NCI-H128 (cell line): ENCODE measurements at regions not wholly inside any gene's neighbourhood (a gene's known extent, or its start where the extent isn't known, plus 50 kb on each side); places are given as distances from the start of the nearest gene placed in this dataset.

Source experiments
- DNase-seq: peaks from one replicate; lab custom pipeline; 2025; ENCODE audit not compliant: unreplicated experiment; lab: John Stamatoyannopoulos, UW

DNA sequence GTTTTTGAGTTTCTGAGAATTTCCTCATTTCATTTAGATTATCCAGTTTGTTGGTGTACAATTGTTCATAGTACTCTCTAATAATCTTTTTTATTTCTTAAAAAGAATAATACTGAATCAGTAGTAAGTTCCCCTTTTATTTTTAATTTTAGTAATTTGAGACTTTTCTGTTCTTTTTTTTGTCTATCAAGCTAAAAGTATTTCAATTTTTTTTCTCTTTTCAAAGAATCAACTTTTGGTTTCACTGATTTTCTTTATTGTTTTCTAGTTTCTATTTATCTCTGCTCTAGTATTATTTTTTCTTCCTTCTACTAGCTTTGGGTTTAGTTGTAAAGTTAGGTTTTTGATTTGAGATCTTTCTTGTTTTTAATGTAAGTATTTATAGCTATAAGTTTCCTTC, 60.6 kb upstream of the ARL15 start:
- no peak for DNase-seq

DNA sequence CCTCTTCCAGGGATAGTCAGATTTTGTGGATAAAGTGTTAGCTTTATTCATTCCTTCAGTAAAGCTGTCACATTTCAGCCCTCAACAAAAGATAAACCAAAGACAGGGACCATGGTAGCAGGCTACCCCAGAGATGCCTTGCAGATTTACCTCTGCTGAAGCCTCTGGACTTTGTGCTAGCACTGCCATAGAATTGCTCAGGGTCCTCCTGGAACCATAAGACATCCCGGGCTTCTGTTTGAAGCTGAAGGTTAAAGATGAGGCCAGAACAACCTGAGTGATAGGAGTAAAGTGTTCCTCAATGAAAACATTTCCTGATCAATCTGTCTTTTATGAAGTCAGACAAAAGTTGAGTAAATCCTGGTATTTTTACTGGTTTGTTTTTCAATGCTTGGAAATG, 57.5 kb upstream of the ARL15 start:
- no peak for DNase-seq

DNA sequence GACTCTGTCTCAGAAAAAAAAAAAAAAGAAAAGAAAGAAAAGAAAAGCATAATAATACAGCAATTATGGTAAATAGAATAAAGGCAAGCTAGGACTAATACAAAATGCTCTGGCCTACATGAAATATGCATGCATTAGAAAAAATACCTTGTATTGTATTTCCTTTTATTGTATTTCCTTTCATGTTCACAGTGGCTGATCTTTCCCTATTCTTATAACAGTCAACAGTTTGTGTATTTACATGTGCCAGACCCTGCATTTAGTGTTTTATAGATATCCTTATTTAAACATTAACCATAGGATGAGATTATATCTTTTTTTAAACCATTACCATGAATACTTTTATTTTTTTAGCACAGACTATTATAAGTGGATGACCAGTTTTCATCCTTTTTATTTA, 56.3 kb upstream of the ARL15 start:
- DNase-seq = no peak

DNA sequence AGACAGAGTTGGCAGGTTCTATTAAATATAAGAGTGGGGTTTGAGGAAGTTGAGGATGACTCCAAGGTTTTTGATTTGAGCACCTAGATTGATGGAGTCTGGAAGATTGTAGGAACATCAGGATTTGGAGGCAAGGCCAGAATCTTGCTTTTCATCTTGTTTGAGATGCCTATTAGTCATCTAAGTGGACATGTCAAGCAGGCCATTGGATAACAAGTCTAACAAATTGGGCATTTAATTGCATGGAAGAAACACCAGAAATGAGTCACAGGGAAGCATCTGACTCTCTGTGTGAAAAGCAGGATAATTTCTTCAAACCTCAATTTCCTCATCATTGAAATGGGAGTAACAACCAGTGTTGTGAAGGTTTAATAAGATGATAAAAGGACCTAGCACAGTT, 53.3 kb upstream of the ARL15 start:
- no peak for DNase-seq

DNA sequence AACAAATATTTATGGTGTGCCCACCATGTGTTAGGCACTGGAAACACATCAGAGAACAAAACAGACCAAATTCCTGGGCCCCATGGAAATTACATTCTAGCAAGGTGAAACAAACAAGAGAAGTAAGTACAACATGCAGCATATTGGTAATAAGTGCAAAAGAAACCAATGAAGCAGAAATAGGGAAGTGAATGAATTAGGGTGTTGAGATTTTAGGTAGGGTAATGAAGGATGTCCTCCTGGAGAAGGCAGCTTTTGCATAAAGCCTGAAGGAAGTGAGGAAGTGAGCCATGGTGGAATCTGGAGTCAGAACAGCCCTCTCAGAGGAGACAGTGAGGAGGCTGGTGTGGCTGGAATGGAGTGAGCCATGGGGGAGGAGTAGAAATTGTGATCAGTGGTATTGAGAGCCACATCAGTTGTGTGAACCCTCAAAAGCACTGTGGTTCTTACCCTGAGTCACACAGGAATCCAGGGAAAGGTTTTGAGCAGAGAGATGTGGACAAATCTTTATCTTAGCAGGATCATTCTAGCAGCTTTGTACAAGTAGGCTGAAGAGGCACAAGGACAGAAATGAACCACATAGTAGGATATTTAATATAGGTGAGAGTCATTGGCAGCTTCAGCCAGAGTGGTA, 52.7 kb upstream of the ARL15 start:
- no peak for DNase-seq

DNA sequence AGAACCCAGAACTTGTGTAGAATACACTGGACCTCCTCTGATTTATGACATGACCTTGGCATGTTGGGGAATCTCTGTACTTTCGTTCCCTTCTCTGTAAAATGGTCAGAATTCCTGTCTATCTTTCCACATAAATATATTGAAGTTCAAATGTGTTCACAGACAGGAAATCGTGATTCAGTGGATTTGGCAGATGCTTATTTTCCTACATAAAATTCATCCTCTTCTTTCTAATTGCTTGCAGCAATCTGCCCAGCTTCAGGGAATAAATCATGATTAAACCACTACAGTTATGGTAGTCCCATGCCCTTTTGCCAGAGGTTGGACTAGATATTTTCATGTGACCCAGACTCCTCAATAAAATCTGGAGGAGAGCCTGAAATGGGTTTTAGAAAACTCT, 52.1 kb upstream of the ARL15 start:
- no peak for DNase-seq

DNA sequence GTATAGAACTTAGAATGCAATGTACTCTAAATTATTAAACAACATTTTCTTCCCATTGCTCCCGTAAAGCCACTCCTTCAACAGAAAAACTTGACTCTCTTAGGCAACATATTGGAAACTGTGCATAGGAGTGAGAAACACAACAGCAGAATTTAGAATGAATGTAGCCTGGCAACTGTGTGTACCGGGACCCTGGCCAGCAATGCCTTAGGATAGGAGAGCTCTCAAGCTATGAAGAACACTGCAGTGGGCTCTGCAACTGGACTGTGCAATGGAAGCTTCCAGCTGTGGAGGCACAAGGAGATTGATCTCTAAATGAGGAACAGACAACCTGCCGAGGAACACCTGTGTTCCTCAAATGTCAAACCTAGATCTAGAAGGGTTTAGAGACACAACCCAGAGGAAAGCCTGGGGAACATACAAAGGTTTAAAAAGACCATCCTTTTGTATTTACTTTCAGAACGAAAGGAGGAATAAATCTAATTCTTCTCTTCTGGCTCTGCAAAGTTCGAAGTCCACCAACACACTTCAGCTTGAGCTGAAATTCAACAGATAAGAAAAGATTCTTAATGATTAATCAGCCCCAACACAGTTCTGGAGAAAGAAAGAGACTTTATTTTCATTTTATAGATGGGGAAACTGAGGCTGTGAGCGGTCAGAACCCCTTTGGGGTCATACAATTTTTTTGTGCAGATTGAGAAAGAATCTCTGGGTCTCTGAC, 51.5 kb upstream of the ARL15 start:
- no peak for DNase-seq

DNA sequence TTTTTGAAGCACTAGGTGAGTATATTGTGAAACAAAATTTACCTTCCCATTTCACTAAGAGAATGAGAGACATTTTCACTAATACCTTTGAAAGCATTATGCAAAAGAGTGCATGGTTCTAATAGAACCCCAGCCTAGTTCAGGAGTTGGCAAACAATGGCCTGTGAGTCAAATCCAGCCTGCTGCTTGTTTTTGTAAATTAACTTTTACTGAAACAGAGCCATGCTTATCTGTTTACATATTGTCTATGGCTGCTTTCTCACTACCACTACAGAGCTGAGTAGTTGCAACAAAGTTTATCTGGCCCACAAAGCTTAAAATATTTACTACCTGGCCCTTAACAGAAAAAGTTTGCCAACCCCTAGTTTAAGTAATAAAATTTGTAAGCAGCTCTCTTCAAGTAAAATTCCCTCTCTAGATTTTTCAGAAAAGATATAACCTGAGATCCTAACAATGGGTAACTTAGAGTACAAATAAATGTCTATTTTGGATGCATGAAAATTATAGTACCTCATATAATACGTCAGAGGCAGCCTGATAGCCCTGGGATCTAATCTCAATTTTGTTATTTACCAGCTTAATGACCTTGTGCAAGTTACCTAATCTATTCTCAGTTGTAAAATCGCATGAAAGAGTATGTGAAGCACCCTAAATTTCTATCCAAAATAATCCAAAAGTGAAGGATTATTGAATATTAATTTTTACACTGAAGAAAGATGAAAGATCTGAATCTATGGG, 50.7 kb upstream of the ARL15 start:
- no peak for DNase-seq
